GM18867 (cell line): ENCODE measurements at regions not wholly inside any gene's neighbourhood (a gene's known extent, or its start where the extent isn't known, plus 50 kb on each side); places are given as distances from the start of the nearest gene placed in this dataset.
"Not testable (repeated sequence)": the region's sequence is repeated elsewhere in the genome, so short reads cannot be mapped to it uniquely, and the experiment has no call there.

Experiments
- ATAC-seq: cut with Tn5 transposase; IDR thresholded peaks from one replicate; pipeline ENCODE4 v1.9.1; 2021; ENCODE audit warnings: mild to moderate bottlenecking, moderate library complexity; ENCODE audit not compliant: unreplicated experiment

- ATAC-seq: no peak
Observed at GRCh38 chr21:18549214-18549905, 145.8 kb upstream of the TMPRSS15 start.

- ATAC-seq: no peak
Observed at GRCh38 chr21:18550361-18550760, 146.8 kb upstream of the TMPRSS15 start.

- ATAC-seq: no peak
Observed at GRCh38 chr21:18553786-18554185, 150.2 kb upstream of the TMPRSS15 start.

GRCh38 chr21:18567770-18568169 is 164.2 kb upstream of the TMPRSS15 start:
- ATAC-seq: not testable (repeated sequence)

- no peak for ATAC-seq
Observed at GRCh38 chr21:18588001-18588662, 184.5 kb upstream of the TMPRSS15 start.

GRCh38 chr21:18601146-18601545 is 197.6 kb upstream of the TMPRSS15 start:
- ATAC-seq: no peak

GRCh38 chr21:18602711-18603110 is 199.1 kb upstream of the TMPRSS15 start:
- no peak for ATAC-seq

- ATAC-seq: no peak
Observed at GRCh38 chr21:18603261-18603660, 199.7 kb upstream of the TMPRSS15 start.

GRCh38 chr21:18603980-18604379 is 200.4 kb upstream of the TMPRSS15 start:
- no peak for ATAC-seq

GRCh38 chr21:18608226-18608625 is 204.6 kb upstream of the TMPRSS15 start:
- no peak for ATAC-seq

- ATAC-seq: no peak
Observed at GRCh38 chr21:18614303-18614702, 210.7 kb upstream of the TMPRSS15 start.

- no peak for ATAC-seq
Observed at GRCh38 chr21:18617291-18617690, 213.7 kb upstream of the TMPRSS15 start.

GRCh38 chr21:18620436-18620835 is 216.9 kb upstream of the TMPRSS15 start:
- no peak for ATAC-seq

GRCh38 chr21:18622383-18622782 is 218.8 kb upstream of the TMPRSS15 start:
- no peak for ATAC-seq

- ATAC-seq: no peak
Observed at GRCh38 chr21:18630446-18630845, 226.9 kb upstream of the TMPRSS15 start.

- ATAC-seq: no peak
Observed at GRCh38 chr21:18636897-18637296, 233.3 kb upstream of the TMPRSS15 start.

GRCh38 chr21:18646116-18646515 is 242.5 kb upstream of the TMPRSS15 start:
- no peak for ATAC-seq

GRCh38 chr21:18655931-18656330 is 252.3 kb upstream of the TMPRSS15 start:
- ATAC-seq: no peak

- ATAC-seq: no peak
Observed at GRCh38 chr21:18661842-18662241, 258.3 kb upstream of the TMPRSS15 start.

GRCh38 chr21:18663663-18664062 is 260.1 kb upstream of the TMPRSS15 start:
- ATAC-seq: no peak

GRCh38 chr21:18666725-18667124 is 263.1 kb upstream of the TMPRSS15 start:
- no peak for ATAC-seq

GRCh38 chr21:18673789-18674188 is 270.2 kb upstream of the TMPRSS15 start:
- no peak for ATAC-seq

GRCh38 chr21:18677632-18678031 is 274.0 kb upstream of the TMPRSS15 start:
- ATAC-seq: no peak
